ENCODE measurements at regions not wholly inside any gene's neighbourhood (a gene's known extent, or its start where the extent isn't known, plus 50 kb on each side); places are given as distances from the start of the nearest gene placed in this dataset.
A peak's percentile ranks its signal among the peaks of the same experiment; 100 is the strongest.

DNA sequence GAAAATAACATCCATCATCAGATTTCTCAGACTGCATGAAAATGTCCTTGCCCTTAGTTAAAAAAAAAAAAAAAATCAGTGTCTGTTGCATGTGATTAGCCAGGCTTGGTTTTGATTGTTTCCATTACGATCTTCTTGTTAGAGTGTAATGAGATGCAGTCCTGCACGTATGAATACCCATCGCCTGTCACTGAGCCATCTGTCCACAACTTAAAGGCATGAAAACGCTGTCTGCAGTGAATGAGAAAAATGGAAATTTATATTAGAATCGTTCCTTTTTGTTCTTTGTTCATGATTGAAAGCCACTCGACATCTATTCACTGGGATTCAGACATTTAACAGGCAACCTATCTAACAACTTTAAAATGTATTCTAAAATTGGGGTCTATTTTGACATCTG, 521.7 kb upstream of the SPHKAP start:
- Histone ChIP-seq H3K36me3 (ENCODE audit: control insufficient read depth, insufficient read depth, low read length) (no peaks in the 10 kb centered on the region), H3K9me3 (ENCODE audit: control insufficient read depth, insufficient read depth, low read depth, low read length) (no peaks in the 10 kb centered on the region), H3K9ac (ENCODE audit: insufficient read depth, low read length) (no peak overlapping the region), H3K27ac (ENCODE audit: insufficient read depth, low read length) (no peak overlapping the region), H3K79me2 (ENCODE audit: control insufficient read depth, insufficient read depth, low read length) (no peaks in the 10 kb centered on the region), H2AFZ (ENCODE audit: low read length) (no peak overlapping the region), H3K4me2 (ENCODE audit: extremely low read depth, insufficient read depth, low read length) (no peak overlapping the region), H3K4me1 (ENCODE audit: control insufficient read depth, extremely low read depth, insufficient read depth, low read length) (no peaks in the 10 kb centered on the region), H3K27me3 (ENCODE audit: control insufficient read depth, insufficient read depth, low read length) (no peaks in the 10 kb centered on the region), H4K20me1 (ENCODE audit: control insufficient read depth, extremely low read depth, insufficient read depth, low read length) (no peaks in the 10 kb centered on the region), H3K4me3 (replicated peaks in 1 of 4; ENCODE audit: control extremely low read depth in 1 of 4, insufficient read depth in 1 of 4, low read depth in 3 of 4, low read length in 4 of 4) (no peak overlapping the region)
- TF ChIP-seq, protein P1, sequence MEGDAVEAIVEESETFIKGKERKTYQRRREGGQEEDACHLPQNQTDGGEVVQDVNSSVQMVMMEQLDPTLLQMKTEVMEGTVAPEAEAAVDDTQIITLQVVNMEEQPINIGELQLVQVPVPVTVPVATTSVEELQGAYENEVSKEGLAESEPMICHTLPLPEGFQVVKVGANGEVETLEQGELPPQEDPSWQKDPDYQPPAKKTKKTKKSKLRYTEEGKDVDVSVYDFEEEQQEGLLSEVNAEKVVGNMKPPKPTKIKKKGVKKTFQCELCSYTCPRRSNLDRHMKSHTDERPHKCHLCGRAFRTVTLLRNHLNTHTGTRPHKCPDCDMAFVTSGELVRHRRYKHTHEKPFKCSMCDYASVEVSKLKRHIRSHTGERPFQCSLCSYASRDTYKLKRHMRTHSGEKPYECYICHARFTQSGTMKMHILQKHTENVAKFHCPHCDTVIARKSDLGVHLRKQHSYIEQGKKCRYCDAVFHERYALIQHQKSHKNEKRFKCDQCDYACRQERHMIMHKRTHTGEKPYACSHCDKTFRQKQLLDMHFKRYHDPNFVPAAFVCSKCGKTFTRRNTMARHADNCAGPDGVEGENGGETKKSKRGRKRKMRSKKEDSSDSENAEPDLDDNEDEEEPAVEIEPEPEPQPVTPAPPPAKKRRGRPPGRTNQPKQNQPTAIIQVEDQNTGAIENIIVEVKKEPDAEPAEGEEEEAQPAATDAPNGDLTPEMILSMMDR (conservative IDR thresholded peaks at IDR 0.05 in 1 of 2, IDR thresholded peaks at IDR 0.05 in 1 of 2; ENCODE audit: low read depth in 1 of 2, low read length in 2 of 2): no peak
- no peak for DNase-seq (ENCODE audit: low read depth in 2 of 2)

GRCh38 chr2:228701506-228701905, 520.0 kb upstream of the SPHKAP start:
- H3K9me3 ChIP-seq (ENCODE audit: control insufficient read depth, insufficient read depth, low read depth, low read length): no peaks in the 10 kb centered on the region
- H4K20me1 ChIP-seq (ENCODE audit: control insufficient read depth, extremely low read depth, insufficient read depth, low read length): no peaks in the 10 kb centered on the region
- no peak overlapping the region for H3K4me3 ChIP-seq (replicated peaks in 1 of 4; ENCODE audit: control extremely low read depth in 1 of 4, insufficient read depth in 1 of 4, low read depth in 3 of 4, low read length in 4 of 4)
- no peak for DNase-seq (ENCODE audit: low read depth in 2 of 2)
- no peaks in the 10 kb centered on the region for H3K27me3 ChIP-seq (ENCODE audit: control insufficient read depth, insufficient read depth, low read length)
- H3K4me2 ChIP-seq (ENCODE audit: extremely low read depth, insufficient read depth, low read length): no peak overlapping the region
- H3K36me3 ChIP-seq (ENCODE audit: control insufficient read depth, insufficient read depth, low read length): no peaks in the 10 kb centered on the region
- H3K4me1 ChIP-seq (ENCODE audit: control insufficient read depth, extremely low read depth, insufficient read depth, low read length): no peaks in the 10 kb centered on the region
- no peak overlapping the region for H3K9ac ChIP-seq (ENCODE audit: insufficient read depth, low read length)
- no peak for TF ChIP-seq EZH2 (IDR thresholded peaks at IDR 0.05; ENCODE audit: low read length, missing control alignments)
- TF ChIP-seq, protein P1 (conservative IDR thresholded peaks at IDR 0.05 in 1 of 2, IDR thresholded peaks at IDR 0.05 in 1 of 2; ENCODE audit: low read depth in 1 of 2, low read length in 2 of 2): no peak
- no peaks in the 10 kb centered on the region for H3K79me2 ChIP-seq (ENCODE audit: control insufficient read depth, insufficient read depth, low read length)
- no peak overlapping the region for H2AFZ ChIP-seq (ENCODE audit: low read length)
- no peak overlapping the region for H3K27ac ChIP-seq (ENCODE audit: insufficient read depth, low read length)

DNA sequence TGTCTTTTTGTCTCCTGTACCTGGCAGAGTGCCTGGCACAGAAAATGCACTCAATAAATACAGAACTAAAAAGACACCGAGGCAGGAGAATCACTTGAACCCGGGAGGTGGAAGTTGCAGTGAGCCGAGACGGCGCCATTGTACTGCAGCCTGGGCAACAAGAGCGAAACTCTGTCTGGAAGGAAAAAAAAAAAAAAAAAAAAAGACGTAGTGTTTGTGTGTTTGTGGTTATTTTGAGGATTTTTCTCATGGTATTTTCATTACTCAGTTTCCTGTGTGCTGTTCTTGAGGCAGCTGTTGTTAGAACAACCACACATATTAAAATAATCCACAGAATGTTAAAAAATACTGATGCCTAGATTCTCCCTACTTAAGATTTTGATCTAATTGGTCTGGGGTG, 519.2 kb upstream of the SPHKAP start:
- no peaks in the 10 kb centered on the region for H4K20me1 ChIP-seq (ENCODE audit: control insufficient read depth, extremely low read depth, insufficient read depth, low read length)
- no peaks in the 10 kb centered on the region for H3K27me3 ChIP-seq (ENCODE audit: control insufficient read depth, insufficient read depth, low read length)
- H3K4me3 ChIP-seq (replicated peaks in 1 of 4; ENCODE audit: control extremely low read depth in 1 of 4, insufficient read depth in 1 of 4, low read depth in 3 of 4, low read length in 4 of 4): no peak overlapping the region
- H3K9me3 ChIP-seq (ENCODE audit: control insufficient read depth, insufficient read depth, low read depth, low read length): no peaks in the 10 kb centered on the region
- no peak overlapping the region for H3K4me2 ChIP-seq (ENCODE audit: extremely low read depth, insufficient read depth, low read length)
- H3K36me3 ChIP-seq (ENCODE audit: control insufficient read depth, insufficient read depth, low read length): no peaks in the 10 kb centered on the region
- H2AFZ ChIP-seq (ENCODE audit: low read length): no peak overlapping the region
- no peaks in the 10 kb centered on the region for H3K79me2 ChIP-seq (ENCODE audit: control insufficient read depth, insufficient read depth, low read length)
- DNase-seq (ENCODE audit: low read depth in 2 of 2): peak; percentile 85 to 87
- H3K9ac ChIP-seq (ENCODE audit: insufficient read depth, low read length): no peak overlapping the region
- TF ChIP-seq, protein P1 (conservative IDR thresholded peaks at IDR 0.05 in 1 of 2, IDR thresholded peaks at IDR 0.05 in 1 of 2; ENCODE audit: low read depth in 1 of 2, low read length in 2 of 2): no peak
- no peak for TF ChIP-seq EZH2 (IDR thresholded peaks at IDR 0.05; ENCODE audit: low read length, missing control alignments)
- peak overlapping the region; percentile 1 for H3K27ac ChIP-seq (ENCODE audit: insufficient read depth, low read length)
- no peaks in the 10 kb centered on the region for H3K4me1 ChIP-seq (ENCODE audit: control insufficient read depth, extremely low read depth, insufficient read depth, low read length)
